H1 (cell line): ENCODE measurements at regions not wholly inside any gene's neighbourhood (a gene's known extent, or its start where the extent isn't known, plus 50 kb on each side); places are given as distances from the start of the nearest gene placed in this dataset.

Experiments used
- ATF2 ChIP-seq: IDR thresholded peaks from 2 replicates; pipeline ENCODE4 v1.6.1; 2012; ENCODE audit warnings: low read length, inconsistent platforms
- CBX5 ChIP-seq: fragments of 300-800, 300-1000 bp; sonication (generic); IDR thresholded peaks from 2 replicates; pipeline ENCODE4 v1.7.1; 2016; ENCODE audit warnings: antibody characterized with exemption, low read length, low read depth
- CHD7 ChIP-seq: fragments of 300-600 bp; sonication (generic); IDR thresholded peaks from 2 replicates; pipeline ENCODE4 v1.7.1; 2012; ENCODE audit warnings: low read length, moderate library complexity, mild to moderate bottlenecking, inconsistent platforms; ENCODE audit not compliant: insufficient replicate concordance
- CTCF ChIP-seq, 3 experiments: IDR thresholded peaks; 1 replicate in 2 of 3; 2 replicates in 1 of 3; pipeline versions ENCODE4 v1.5.1 to v1.6.1; 2011; ENCODE audit warnings: low read length in 3 of 3, mild to moderate bottlenecking in 3 of 3, inconsistent platforms in 2 of 3, low read depth in 1 of 3, moderate library complexity in 1 of 3; ENCODE audit not compliant: insufficient read depth in 1 of 3; ENCODE audit errors: control extremely low read depth in 1 of 3
- HDAC2 ChIP-seq, 2 experiments: fragments of 300-600 bp in 1 of 2; sonication (generic) in 1 of 2; IDR thresholded peaks; 2 replicates each; pipeline ENCODE4 v1.6.1; 2011 to 2012; ENCODE audit warnings: low read depth in 2 of 2, low read length in 2 of 2, mild to moderate bottlenecking in 2 of 2, moderate library complexity in 2 of 2, borderline replicate concordance in 1 of 2, inconsistent platforms in 1 of 2
- SIRT6 ChIP-seq: IDR thresholded peaks from one replicate; pipeline ENCODE4 v1.7.1; 2012; ENCODE audit warnings: low read length, inconsistent platforms

GRCh38 chr2:78202986-78203670, 681.0 kb upstream of the LRRTM4 start (continued):
- TF ChIP-seq CHD7 (no peak), SIRT6 (no peak), HDAC2 (IDR thresholded peaks at IDR 0.05; ENCODE audit: borderline replicate concordance in 1 of 2, low read depth in 2 of 2, low read length in 2 of 2) (no peak), CBX5 (no peak), ATF2 (no peak), CTCF (IDR thresholded peaks at IDR 0.05; ENCODE audit: control extremely low read depth in 1 of 3, insufficient read depth in 1 of 3, low read depth in 1 of 3, low read length in 3 of 3) (no peak)
